ENCODE measurements at regions not wholly inside any gene's neighbourhood (a gene's known extent, or its start where the extent isn't known, plus 50 kb on each side); places are given as distances from the start of the nearest gene placed in this dataset.
A peak's percentile ranks its signal among the peaks of the same experiment; 100 is the strongest.

DNA sequence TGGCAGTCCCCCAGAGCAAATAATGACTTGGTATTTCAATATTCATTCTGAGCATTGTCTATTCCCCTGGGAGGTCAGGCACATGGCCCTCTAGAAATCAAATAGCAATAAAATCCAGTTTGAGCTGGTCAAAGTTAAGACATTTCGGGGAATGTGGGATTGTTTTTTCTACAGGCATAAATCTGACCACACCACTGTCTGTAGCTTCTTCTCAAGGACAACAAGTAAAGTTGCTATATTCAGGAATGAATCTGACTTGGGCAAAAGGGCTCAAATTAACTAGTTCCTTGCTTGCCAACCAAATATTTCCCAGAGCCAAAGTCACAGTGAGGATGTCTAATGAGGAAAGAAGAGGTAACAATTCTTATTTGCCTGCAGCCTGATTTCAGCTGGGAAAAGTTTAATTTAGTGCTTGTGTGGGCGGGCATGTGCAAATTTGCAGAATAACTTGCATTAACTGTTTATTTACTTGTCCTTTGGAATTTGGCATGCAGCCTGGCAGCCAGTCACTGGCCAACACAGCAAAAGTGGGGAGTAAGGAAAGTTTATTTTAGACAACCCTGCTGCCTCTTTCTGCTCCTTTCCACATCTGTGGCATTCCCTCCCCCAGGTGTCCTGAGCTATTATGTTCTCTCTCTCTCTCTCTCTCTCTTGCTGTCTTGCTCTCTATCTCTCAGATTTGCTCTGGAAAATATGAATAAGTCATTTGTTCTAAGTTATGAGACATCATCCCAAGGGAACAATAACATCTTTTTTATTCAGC, 51.2 kb upstream of the ARHGAP20 start:
- peak; percentile 14 to 29 (median 23) for DNase-seq (ENCODE audit: low read depth in 4 of 4, low spot score in 3 of 4)

GRCh38 chr11:110762590-110762989, 50.4 kb upstream of the ARHGAP20 start:
- no peak for DNase-seq (ENCODE audit: low read depth in 4 of 4, low spot score in 3 of 4)
